Urinary bladder (tissue), 3 donors: ENCODE measurements at regions not wholly inside any gene's neighbourhood (a gene's known extent, or its start where the extent isn't known, plus 50 kb on each side); places are given as distances from the start of the nearest gene placed in this dataset.
"Not testable (repeated sequence)": the region's sequence is repeated elsewhere in the genome, so short reads cannot be mapped to it uniquely, and the experiment has no call there.

Source experiments
- DNase-seq: peaks from one replicate; pipeline ENCODE4 v3.0.0-alpha.2; 2015; ENCODE audit errors: extremely low spot score
- H3K27ac ChIP-seq: one replicate; pipeline ENCODE4 v1.5.1; 2013; ENCODE audit warnings: low read depth, mild to moderate bottlenecking, moderate library complexity
- H3K36me3 ChIP-seq: one replicate; pipeline ENCODE4 v1.6.1; 2013; ENCODE audit warnings: mild to moderate bottlenecking, moderate library complexity; ENCODE audit not compliant: insufficient read depth
- H3K4me1 ChIP-seq: one replicate; pipeline ENCODE4 v1.6.1; 2013; ENCODE audit warnings: mild to moderate bottlenecking, moderate library complexity; ENCODE audit not compliant: insufficient read depth
- H3K4me3 ChIP-seq: one replicate; pipeline ENCODE4 v1.5.1; 2013; ENCODE audit warnings: low read depth, low read length
- WGBS: extraction: QIAGEN DNeasy Blood & Tissue Kit; methylation state at CpG from one replicate; pipeline ENCODE4 v1.1.7; 2013; 5-methylcytosine and 5-hydroxymethylcytosine counted together
- donor health status: healthy with polysubstance abuse.
- donor health status: healthy.

DNA sequence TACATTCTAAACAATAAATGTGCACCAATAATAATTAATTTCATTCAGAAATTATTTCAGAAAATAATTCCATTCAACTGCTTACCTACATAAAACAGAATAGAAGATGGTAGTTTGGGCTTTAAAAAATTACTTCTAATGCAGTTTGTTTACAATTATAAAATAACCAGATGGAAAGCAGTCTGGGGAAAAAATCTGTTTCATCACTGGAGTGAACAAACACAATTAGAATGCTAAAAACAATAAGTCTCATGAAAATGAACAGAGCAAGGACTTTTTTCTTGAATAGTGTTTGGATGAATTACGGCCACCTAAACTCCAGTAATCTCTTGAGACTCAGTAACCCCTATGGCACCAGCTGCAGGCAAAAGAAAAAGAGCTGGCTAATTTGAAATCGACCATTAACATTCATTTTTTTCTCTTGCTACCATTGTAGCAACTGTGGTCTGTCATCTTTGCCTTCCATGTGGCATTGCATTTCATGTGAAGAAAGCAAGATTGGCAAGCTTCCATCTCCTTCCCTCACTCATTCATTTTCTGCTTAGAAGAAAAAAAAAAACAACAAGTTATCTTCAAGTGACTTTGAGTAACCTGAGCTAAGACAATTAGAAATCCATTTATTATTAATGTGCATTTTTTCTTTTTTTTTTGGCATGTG, 88.4 kb upstream of the CEP85L start:
- no peaks in the 10 kb centered on the region for H3K36me3 ChIP-seq
- no peak for DNase-seq
- WGBS = 52% methylated on average over 2 of the region's 2 CpGs
- no peak overlapping the region for H3K4me3 ChIP-seq
- H3K4me1 ChIP-seq = no peaks in the 10 kb centered on the region
- no peak overlapping the region for H3K27ac ChIP-seq

DNA sequence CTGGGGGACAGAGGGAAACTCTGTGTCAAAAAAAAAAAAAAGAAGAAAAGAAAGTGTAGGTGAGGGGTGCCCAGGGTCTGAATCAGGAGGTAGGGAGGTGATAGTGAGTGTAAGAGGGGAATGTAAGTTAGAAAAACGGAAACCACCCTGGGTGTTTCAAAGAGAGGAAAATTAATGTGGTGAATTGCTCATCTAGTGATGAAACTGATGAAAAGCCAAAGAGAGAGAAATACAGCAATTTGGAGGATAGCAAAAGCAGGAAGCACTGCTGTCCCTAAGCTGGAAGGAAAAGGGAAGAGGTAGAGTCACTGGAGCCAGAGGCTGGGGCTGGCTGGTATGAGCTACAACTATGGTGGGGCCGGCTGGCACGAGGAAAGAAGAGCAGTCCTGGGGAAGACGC, 85.0 kb upstream of the CEP85L start:
- no peak for DNase-seq
- no peak overlapping the region for H3K4me3 ChIP-seq
- H3K36me3 ChIP-seq = no peaks in the 10 kb centered on the region
- 98% methylated on average over 4 of the region's 4 CpGs for WGBS
- H3K27ac ChIP-seq = no peak overlapping the region
- H3K4me1 ChIP-seq = no peaks in the 10 kb centered on the region

DNA sequence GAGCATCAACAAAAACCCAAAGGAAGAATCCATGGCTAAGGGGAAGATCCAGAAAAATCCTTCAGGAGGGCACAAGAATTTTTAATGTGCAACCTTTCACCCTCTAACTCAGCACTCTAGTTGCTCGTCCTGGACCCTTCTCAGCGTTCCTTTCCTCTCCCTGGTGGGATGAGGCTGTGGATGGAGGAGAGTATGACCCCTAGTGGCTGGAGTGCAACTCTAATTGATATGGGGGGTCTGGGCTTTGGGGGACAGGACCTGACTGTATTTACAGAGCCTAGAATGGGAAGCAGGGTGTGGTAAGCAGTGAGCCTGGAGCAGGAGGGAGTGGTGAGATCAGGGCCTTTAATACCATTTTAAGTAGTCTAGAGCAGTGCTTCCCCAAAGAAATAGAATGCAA, 83.9 kb upstream of the CEP85L start:
- whole genome bisulfite sequencing = 60% methylated on average over 2 of the region's 2 CpGs
- Histone ChIP-seq H3K4me3 (no peak overlapping the region), H3K27ac (no peak overlapping the region), H3K36me3 (no peaks in the 10 kb centered on the region), H3K4me1 (no peaks in the 10 kb centered on the region)
- DNase-seq = no peak

DNA sequence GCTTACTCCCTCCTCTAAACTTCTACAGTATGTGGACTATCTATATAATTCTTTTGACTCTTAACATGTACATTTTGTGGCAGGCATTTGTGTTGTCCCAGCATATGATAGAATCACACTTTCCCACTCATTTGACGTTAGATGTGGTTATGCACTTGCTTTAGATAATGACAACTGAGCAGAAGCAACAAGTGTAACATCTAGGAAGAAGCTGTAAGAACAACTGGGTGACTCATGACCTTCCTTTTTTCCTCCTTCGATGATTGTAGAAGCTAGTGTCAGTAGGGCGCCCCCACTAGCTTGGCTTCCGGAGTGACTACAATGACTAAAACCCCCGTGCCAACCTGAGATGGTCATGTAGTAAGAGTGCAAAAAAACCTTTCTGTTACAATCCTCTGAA, 74.6 kb upstream of the CEP85L start:
- Histone ChIP-seq H3K36me3 (no peaks in the 10 kb centered on the region), H3K27ac (no peak overlapping the region), H3K4me3 (no peak overlapping the region), H3K4me1 (no peaks in the 10 kb centered on the region)
- DNase-seq = no peak
- 87% methylated on average over 5 of the region's 5 CpGs for WGBS

DNA sequence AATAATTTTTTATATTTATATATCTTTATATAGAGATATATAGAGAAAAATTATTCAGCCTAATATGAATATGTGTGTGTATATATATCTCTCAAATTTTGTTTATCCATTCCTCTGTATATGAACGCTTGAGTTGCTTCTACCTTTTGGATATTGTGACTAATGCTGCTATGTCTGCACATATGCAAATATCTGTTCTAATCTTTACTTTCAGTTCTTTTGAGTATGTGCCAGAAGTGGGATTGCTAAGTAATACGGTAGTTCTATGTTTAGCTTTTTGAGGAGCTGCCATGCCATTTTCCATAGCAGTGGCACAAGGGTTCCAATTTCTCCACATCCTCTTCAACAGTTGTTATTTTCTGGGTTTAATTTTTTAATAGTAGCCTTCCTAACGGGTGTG, 72.8 kb upstream of the CEP85L start:
- H3K4me1 ChIP-seq = no peaks in the 10 kb centered on the region
- no peaks in the 10 kb centered on the region for H3K36me3 ChIP-seq
- 46% methylated on average over 3 of the region's 3 CpGs for WGBS
- H3K4me3 ChIP-seq = no peak overlapping the region
- no peak for DNase-seq
- no peak overlapping the region for H3K27ac ChIP-seq

DNA sequence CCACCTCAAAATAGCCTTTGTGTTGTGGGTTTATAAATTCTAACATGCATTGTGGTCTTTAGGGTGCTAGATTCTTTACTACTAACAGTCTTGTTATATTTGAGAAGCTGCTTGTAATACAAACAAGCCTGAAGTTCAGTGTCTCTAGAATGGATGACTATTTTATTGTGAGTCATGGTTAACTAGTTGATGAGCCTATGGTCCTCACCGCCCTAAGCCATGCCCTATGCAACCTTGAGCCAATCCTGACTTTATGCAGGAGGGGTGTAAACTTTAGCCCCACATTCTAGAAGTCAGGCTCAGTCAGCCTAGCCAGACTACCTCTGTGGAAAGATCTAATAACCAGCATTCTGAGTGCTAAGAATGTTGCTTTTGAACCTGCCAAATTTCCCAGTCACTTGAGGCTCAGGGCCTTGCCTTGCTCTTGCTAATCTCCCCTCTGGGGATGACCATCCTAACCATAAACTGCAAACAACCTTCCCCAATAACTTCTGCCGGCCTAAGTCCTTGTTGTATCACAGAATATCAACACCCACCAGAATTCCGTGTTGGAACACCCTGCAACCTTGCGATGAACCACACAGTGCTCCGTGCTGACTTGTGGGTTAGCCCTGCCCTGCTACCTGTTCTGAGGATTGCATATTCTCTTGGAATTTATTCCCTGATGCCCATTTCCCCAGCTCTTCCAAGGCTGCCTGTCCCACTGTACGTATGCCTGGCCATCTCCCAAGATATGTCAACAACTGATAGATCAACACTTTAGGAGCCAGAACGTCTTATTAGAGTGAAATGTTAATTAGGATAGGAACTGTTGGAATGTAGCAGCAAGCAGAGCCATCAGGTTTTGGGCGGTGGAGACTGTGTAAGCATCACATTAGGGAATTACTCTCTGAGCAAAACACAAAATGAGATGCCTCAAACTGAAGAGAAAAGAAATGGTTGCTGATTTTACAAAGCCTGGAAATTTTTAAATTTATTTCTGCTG, 71.7 kb upstream of the CEP85L start:
- no peak overlapping the region for H3K27ac ChIP-seq
- 75% methylated on average over 8 of the region's 8 CpGs for WGBS
- no peak for DNase-seq
- H3K36me3 ChIP-seq = no peaks in the 10 kb centered on the region
- no peak overlapping the region for H3K4me3 ChIP-seq
- H3K4me1 ChIP-seq = no peaks in the 10 kb centered on the region

DNA sequence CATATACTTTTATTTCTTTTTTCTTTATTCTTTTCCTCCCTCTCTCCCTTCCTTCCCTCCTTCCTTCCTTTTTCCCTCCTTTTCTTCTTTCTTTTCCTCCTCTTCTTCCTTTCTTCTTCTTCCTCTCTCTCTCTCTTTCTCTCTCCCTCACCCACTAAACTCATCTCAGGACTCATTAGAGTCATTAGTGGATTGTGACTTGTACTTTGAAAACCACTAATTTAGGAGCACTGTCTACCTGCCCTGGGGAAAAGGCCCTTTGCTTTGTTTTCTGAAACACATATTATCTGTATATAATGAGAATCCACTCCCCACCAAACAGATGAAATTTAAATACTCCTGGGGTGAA, 68.7 kb upstream of the CEP85L start:
- no peak overlapping the region for H3K27ac ChIP-seq
- H3K4me1 ChIP-seq = no peaks in the 10 kb centered on the region
- DNase-seq = no peak
- H3K4me3 ChIP-seq = no peak overlapping the region
- H3K36me3 ChIP-seq = no peaks in the 10 kb centered on the region

DNA sequence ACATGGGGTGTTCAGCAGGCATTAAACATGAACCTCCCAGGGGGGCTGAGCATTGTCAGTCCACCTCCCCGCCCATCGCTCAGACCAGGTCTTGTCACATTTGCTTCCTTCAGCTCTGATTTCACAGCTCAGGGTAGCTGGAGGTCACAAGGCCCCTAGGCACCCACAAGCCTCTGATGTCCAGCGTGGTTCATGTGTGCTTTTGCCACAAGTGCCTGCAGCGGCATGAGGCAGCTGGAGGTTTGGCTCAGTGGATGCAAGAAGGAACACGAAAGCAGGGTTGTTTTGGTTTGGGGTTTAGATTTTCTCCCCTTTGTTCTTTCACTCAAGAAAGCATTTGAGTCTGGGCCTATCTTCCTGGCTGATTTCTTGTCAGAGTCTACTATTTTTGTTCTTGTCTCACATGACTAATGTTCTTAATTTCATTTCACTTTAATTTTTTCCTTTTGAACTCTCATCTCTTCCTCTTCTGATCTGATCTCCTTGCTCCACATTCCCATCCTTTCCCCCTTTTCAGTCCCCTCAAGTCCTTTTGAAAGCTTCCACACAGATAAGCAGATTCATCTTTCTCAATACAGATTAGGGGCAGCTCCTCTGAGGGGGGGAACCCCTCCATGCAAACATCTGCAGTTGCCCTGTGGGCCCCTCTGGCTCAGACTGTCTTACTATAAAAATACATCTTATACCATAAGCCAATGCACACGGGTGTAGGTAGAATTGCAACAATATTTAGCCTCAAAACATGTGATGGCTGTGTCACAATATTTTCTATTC, 68.1 kb upstream of the CEP85L start:
- no peak overlapping the region for H3K27ac ChIP-seq
- WGBS = 77% methylated on average over 6 of the region's 6 CpGs
- DNase-seq = no peak
- no peak overlapping the region for H3K4me3 ChIP-seq
- no peaks in the 10 kb centered on the region for H3K36me3 ChIP-seq
- H3K4me1 ChIP-seq = no peaks in the 10 kb centered on the region

DNA sequence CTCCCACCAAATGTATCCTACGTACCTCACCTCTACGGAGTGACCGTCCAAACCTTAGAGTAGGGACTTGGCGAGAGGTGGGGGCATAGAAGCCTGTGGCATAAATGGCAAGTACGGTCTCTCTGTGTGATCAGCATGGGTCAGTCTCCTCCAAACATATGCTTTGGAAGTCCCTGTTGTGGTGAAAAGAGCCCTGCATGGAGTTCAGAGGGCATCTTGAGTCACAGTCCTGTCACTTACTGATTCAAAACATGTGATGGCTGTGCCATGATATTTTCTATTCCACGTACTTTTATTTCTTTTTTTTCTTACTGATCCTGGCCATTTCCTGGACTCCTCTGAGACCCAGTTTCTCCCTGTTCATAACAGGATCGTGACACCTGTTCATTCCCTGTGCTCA, 67.5 kb upstream of the CEP85L start:
- 96% methylated on average over 7 of the region's 7 CpGs for WGBS
- no peaks in the 10 kb centered on the region for H3K36me3 ChIP-seq
- no peaks in the 10 kb centered on the region for H3K4me1 ChIP-seq
- no peak overlapping the region for H3K4me3 ChIP-seq
- no peak overlapping the region for H3K27ac ChIP-seq
- DNase-seq = no peak

DNA sequence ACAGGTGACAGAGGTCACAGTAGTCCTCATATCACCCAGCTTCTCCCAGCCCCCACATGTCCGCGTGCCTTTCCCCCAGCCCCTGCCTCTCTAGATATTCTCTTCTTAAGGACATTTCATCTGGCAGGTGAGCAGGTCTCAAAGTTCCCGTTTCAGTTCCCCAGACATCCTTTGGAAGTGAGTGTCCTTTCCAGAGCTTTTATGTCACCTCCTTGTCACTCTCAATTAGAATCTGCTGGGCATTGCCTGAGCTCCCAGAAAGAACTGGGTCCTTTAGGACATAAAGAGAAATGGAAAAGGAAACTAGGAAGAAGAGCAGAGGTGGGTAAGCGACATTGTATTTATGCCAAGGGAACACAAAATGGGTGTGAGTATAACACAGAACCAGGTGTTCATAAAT, 66.9 kb upstream of the CEP85L start:
- no peak overlapping the region for H3K4me3 ChIP-seq
- H3K4me1 ChIP-seq = no peaks in the 10 kb centered on the region
- H3K36me3 ChIP-seq = no peaks in the 10 kb centered on the region
- DNase-seq = no peak
- H3K27ac ChIP-seq = no peak overlapping the region
- 95% methylated on average over 4 of the region's 4 CpGs for WGBS

DNA sequence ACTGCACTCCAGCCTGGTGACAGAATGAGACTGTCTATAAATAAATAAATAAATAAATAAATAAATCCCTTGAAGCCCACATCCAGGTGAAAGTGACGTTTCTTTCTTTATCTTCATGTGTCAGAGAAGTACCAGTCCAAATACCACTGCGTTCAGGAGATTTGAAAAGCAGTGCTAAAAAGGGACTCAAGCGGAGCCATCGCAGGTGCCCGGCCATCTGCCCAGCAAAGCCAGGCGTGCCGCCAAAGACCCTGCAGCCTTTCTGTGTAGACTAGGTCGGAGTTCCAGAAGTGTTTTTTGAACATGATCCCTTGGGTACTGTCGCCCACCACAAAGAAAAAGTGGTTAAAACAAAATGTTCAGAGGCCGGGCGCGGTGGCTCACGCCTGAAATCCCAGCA, 65.7 kb upstream of the CEP85L start:
- Histone ChIP-seq H3K36me3 (no peaks in the 10 kb centered on the region), H3K4me3 (no peak overlapping the region), H3K27ac (no peak overlapping the region), H3K4me1 (no peaks in the 10 kb centered on the region)
- DNase-seq = no peak
- WGBS = 97% methylated on average over 13 of the region's 13 CpGs

DNA sequence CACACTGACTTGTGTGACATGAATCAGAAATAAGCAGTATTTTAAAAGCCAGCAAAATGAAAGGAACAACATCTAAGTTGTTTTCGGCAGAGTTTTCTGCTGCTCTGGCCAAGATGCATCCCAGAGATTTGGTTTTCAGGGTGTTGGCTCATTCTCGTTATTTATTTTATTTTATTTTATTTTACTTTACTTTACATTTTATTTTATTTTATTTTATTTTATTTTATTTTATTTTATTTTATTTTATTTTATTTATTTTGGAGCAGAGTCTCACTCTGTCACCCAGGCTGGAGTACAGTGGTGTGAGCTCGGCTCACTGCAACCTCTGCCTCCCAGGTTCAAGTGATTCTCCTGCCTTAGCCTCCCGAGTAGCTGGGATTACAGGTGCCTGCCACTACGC, 64.5 kb upstream of the CEP85L start:
- H3K36me3 ChIP-seq, H3K4me1 ChIP-seq, H3K4me3 ChIP-seq, DNase-seq, H3K27ac ChIP-seq: not testable (repeated sequence)
- 98% methylated on average over 5 of the region's 5 CpGs for WGBS

DNA sequence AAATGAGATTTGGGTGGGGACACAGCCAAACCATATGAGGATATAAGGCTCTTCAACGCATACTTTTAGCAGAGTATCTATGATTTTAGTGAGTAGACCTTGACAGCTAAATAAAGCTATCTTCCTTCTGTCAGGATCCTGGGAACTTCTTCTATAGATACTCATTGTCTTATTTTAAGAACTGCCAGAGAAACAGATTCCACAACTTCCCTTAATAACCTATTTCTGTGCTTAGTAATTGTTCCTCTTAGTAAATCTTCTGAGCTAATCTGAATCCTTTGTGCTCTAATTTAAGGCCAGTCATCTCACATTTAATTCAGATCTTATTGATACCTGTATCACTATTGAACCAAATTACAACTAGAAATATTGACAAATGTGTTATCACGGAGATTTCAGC, 64.0 kb upstream of the CEP85L start:
- Histone ChIP-seq H3K36me3 (no peaks in the 10 kb centered on the region), H3K4me3 (no peak overlapping the region), H3K4me1 (no peaks in the 10 kb centered on the region), H3K27ac (no peak overlapping the region)
- 89% methylated on average over 2 of the region's 2 CpGs for WGBS
- no peak for DNase-seq

DNA sequence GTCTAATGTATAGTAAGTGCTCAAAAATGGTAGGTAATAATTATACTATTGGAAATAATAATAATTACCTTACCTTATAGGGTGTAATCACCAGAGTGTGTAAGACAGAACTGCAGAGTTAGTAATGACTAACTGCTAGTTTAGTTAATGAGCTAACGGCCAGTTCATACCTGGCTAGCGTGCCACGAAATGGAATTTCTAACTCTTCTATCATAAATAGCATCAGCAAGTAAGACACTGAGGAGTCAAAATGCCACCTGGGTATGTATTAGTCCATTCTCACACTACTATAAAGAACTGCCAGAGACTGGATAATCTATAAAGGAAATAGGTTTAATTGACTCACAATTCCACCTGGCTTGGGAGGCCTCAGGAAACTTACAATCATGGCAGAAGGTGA, 63.4 kb upstream of the CEP85L start:
- Histone ChIP-seq H3K4me3 (no peak overlapping the region), H3K4me1 (no peaks in the 10 kb centered on the region), H3K36me3 (no peaks in the 10 kb centered on the region), H3K27ac (no peak overlapping the region)
- 98% methylated on average over 3 of the region's 3 CpGs for WGBS
- no peak for DNase-seq
